Fibroblast of the aortic adventitia (primary cell): ENCODE measurements at regions not wholly inside any gene's neighbourhood (a gene's known extent, or its start where the extent isn't known, plus 50 kb on each side); places are given as distances from the start of the nearest gene placed in this dataset.

Experiments
- DNase-seq: peaks from one replicate; pipeline ENCODE4 v3.0.0-alpha.2; 2010; ENCODE audit warnings: low read depth
- H3K4me3 ChIP-seq: 2 replicates; pipeline ENCODE4 v1.5.1; 2011; ENCODE audit warnings: low read depth, mild to moderate bottlenecking, control low read depth, low read length, moderate library complexity
- TF ChIP-seq, protein P1 (sequence below): IDR thresholded peaks from 2 replicates; pipeline ENCODE4 v1.5.1; 2011; ENCODE audit warnings: mild to moderate bottlenecking, low read length, control low read depth, inconsistent platforms; ENCODE audit not compliant: insufficient read depth

DNA sequence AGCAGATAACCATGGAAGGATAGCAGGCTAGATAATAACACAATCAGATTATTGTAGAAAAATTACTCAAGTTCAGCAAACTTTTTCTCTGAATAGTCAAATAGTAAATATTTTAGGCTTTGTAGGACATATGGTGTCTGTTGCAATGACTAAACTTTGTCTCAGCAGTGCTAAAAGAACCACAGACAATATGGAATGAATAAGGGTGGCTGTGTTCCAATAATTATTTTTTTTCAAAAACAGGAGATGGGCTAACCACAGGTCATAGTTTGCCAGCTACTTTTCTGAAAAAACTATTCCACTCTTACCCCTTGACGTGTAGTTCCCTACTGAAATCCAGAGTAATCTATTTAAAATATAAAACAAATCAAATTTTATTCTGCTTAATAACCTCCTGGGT, 153.9 kb upstream of the LRRC4C start:
- peak; percentile 5 for DNase-seq

DNA sequence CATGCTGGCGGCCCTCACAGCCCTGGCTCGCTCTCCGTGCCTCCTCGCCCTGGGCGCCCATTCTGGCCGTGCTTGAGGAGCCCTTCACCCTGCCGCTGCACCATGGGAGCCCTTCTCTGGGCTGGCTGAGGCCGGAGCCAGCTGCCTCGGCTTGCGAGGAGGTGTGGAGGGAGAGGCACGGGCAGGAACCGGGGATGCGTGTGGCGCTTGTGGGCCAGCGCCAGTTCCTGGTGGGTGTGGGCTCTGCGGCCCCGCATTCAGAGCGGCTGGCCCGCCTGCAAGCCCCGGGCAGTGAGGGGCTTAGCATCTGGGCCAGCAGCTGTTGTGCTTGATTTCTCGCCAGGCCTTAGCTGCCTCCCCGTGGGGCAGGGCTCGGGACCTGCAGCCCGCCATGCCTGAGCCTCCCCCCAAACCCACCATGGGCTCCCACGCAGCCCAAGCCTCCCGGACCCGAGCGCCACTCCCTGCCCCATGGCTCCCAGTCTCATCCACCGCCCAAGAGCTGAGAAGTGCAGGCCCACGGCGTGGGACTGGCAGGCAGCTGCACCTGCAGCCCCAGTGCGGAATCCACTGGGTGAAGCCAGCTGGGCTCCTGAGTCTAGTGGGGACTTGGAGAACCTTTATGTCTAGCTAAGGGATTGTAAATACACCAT, 163.4 kb upstream of the LRRC4C start:
- TF ChIP-seq, protein P1, sequence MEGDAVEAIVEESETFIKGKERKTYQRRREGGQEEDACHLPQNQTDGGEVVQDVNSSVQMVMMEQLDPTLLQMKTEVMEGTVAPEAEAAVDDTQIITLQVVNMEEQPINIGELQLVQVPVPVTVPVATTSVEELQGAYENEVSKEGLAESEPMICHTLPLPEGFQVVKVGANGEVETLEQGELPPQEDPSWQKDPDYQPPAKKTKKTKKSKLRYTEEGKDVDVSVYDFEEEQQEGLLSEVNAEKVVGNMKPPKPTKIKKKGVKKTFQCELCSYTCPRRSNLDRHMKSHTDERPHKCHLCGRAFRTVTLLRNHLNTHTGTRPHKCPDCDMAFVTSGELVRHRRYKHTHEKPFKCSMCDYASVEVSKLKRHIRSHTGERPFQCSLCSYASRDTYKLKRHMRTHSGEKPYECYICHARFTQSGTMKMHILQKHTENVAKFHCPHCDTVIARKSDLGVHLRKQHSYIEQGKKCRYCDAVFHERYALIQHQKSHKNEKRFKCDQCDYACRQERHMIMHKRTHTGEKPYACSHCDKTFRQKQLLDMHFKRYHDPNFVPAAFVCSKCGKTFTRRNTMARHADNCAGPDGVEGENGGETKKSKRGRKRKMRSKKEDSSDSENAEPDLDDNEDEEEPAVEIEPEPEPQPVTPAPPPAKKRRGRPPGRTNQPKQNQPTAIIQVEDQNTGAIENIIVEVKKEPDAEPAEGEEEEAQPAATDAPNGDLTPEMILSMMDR = no peak
- DNase-seq = no peak
- no peak overlapping the region for H3K4me3 ChIP-seq

More for the DNA sequence above, 153.9 kb upstream of the LRRC4C start:
- TF ChIP-seq, protein P1 = no peak
- no peak overlapping the region for H3K4me3 ChIP-seq

DNA sequence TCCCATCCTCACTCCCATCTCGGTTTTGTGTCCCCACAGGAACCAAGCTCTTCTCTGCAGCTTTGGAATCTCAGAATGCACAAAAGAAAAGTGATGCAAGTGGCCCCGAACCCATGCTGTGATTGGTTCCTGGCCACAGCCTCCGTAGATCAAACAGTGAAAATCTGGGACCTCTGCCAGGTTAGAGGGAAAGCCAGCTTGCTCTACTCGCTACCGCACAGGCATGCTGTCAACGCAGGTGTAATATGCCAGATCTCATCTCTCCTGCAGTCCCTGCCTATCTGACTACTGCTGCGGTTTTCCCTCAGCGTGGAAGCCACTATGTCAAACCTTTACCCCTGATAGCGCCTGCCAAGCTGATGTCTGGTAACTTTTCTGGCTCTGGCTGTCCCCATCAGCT, 200.5 kb upstream of the LRRC4C start:
- TF ChIP-seq, protein P1 = no peak
- H3K4me3 ChIP-seq = no peak overlapping the region
- no peak for DNase-seq

DNA sequence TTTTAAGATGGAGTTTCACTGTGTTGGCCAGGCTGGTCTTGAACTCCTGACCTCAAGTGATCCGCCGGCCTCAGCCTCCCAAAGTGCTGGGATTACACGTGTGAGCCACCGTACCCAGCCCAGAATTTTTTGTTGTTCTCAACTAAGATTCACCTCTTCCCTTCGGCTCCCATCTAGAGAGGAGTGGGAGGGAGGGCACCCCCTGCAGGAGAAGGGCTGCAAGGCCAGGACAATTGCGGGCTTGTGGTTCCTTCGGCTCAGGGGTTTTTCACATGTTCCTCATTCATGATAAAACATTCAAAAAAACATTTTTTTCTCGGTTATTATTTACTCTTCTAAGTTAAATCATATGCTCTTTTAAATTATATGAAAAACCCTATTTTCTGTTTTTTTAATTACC, 201.1 kb upstream of the LRRC4C start:
- DNase-seq = no peak
- TF ChIP-seq, protein P1 = no peak
- no peak overlapping the region for H3K4me3 ChIP-seq

DNA sequence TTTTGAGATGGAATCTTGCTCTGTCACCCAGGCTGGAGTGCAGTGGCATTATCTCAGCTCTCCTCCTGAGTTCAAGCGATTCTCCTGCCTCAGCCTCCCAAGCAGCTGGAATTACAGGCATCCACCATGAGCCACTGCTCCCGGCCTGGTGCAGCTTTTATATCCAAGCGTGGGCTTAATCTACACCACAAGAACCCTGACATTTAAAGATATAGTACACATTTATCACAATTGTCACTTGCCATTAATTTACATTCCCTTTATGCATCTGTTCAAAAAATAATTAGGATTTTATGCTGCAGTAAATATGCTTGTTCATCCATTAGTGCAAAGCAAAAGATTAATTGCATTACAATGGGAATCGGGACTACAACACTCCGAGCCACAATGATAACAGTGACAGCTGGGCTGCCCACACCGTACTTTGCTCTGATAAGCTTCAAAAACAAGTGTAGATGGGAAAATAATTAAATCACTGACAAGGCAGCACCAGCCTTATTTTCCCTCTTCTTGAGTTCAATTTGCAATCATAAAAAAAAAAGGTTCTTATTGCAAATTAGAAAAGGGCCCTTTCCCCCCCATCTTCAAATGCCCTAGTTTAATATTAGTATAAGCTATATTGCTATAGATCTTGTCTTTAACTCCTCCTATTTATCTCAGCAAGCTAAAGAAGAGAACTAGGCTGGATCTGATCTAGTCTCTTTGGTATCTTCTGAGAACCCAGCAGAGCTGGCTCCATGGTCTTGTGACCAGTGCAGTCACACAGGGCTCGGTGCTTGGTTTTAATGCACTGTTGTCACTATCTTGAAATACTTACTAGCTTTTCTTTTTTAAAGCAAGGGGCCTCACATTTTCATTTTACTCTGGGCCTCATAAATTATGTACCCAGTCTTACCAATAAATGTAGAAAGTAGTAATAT, 206.2 kb upstream of the LRRC4C start:
- no peak for DNase-seq
- TF ChIP-seq, protein P1 = no peak
- no peak overlapping the region for H3K4me3 ChIP-seq

DNA sequence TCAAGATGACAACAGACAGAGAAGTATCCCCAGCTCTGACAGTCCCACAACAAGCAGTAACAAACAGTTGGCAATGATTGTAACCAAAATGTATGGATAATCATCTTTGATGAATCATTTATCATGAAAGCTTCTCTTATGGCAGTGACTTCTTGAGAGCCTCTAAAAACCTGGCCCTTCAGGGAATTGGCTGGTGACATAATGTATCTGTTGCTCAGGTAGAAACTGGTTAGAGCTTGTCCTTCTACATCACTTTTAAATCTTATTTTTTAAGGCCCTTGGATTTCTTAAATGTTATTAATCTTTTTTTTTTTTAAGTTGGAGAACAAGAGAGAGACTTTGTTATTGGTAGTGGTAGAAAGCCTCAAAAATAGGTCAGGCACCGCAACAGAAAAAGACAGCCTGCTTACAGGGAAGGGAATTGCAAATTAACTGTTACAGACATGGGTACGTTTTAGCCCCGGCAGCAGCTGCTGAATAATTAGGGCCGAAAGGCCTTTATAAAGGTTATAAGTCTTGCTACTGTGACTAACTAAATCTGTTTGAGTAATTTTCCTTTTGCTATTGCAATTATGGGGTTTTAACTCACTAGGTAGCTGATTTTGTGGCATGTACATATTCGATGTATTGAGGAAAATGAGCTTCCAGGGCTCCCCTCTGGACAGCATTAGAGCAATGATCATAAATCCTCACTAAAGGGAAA, 207.7 kb upstream of the LRRC4C start:
- no peak for DNase-seq
- TF ChIP-seq, protein P1 = no peak
- no peak overlapping the region for H3K4me3 ChIP-seq
